ENCODE measurements at regions not wholly inside any gene's neighbourhood (a gene's known extent, or its start where the extent isn't known, plus 50 kb on each side); places are given as distances from the start of the nearest gene placed in this dataset.

- Histone ChIP-seq H3K4me3 (ENCODE audit: severe bottlenecking) (no peak overlapping the region), H3K9me3 (ENCODE audit: severe bottlenecking) (no peaks in the 10 kb centered on the region)
- TF ChIP-seq, protein P1, sequence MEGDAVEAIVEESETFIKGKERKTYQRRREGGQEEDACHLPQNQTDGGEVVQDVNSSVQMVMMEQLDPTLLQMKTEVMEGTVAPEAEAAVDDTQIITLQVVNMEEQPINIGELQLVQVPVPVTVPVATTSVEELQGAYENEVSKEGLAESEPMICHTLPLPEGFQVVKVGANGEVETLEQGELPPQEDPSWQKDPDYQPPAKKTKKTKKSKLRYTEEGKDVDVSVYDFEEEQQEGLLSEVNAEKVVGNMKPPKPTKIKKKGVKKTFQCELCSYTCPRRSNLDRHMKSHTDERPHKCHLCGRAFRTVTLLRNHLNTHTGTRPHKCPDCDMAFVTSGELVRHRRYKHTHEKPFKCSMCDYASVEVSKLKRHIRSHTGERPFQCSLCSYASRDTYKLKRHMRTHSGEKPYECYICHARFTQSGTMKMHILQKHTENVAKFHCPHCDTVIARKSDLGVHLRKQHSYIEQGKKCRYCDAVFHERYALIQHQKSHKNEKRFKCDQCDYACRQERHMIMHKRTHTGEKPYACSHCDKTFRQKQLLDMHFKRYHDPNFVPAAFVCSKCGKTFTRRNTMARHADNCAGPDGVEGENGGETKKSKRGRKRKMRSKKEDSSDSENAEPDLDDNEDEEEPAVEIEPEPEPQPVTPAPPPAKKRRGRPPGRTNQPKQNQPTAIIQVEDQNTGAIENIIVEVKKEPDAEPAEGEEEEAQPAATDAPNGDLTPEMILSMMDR (IDR thresholded peaks at IDR 0.05; ENCODE audit: poor library complexity, severe bottlenecking) = no peak
Measured at GRCh38 chr11:29217901-29218300, 798.9 kb downstream of the KCNA4 start.

DNA sequence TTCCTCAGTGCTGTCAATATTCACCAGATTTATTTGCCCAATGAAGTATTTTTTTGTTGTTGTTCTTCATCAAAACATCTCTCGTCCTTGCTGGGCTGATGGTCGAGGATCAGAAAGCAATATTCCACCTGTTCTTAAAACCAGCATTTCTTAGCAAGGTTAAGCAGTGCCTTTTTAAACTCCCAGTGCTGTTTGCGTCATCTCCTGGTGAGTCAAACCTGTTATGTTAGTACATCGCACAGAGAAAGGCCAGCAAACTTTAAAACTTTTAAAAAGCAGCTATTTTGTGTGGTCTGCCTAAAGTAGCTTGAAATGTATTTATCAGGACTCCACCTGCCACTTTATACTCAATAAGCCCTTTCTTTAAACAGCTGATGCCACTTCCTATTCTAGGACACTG is 802.0 kb downstream of the KCNA4 start:
- ATAC-seq (ENCODE audit: low read depth) (no peak), DNase-seq (ENCODE audit: low spot score) (no peak)
- no peak overlapping the region for H3K27ac ChIP-seq (ENCODE audit: poor library complexity, severe bottlenecking)

More at GRCh38 chr11:29217901-29218300, 798.9 kb downstream of the KCNA4 start:
- ATAC-seq (ENCODE audit: low read depth) (no peak), DNase-seq (ENCODE audit: low spot score) (no peak)
- no peaks in the 10 kb centered on the region for H3K27me3 ChIP-seq (ENCODE audit: insufficient read depth, poor library complexity, severe bottlenecking)
- H3K27ac ChIP-seq (ENCODE audit: poor library complexity, severe bottlenecking) = no peak overlapping the region
- H3K4me1 ChIP-seq (ENCODE audit: insufficient read depth, poor library complexity, severe bottlenecking) = no peaks in the 10 kb centered on the region
- no peaks in the 10 kb centered on the region for H3K36me3 ChIP-seq (ENCODE audit: low read depth)

GRCh38 chr11:29211202-29211601 is 805.6 kb downstream of the KCNA4 start:
- no peaks in the 10 kb centered on the region for H3K36me3 ChIP-seq (ENCODE audit: low read depth)
- no peak overlapping the region for H3K4me3 ChIP-seq (ENCODE audit: severe bottlenecking)
- H3K27me3 ChIP-seq (ENCODE audit: insufficient read depth, poor library complexity, severe bottlenecking) = no peaks in the 10 kb centered on the region
- no peaks in the 10 kb centered on the region for H3K9me3 ChIP-seq (ENCODE audit: severe bottlenecking)
- no peak overlapping the region for H3K27ac ChIP-seq (ENCODE audit: poor library complexity, severe bottlenecking)
- TF ChIP-seq, protein P1 (IDR thresholded peaks at IDR 0.05; ENCODE audit: poor library complexity, severe bottlenecking) = no peak
- no peak for DNase-seq (ENCODE audit: low spot score)
- no peaks in the 10 kb centered on the region for H3K4me1 ChIP-seq (ENCODE audit: insufficient read depth, poor library complexity, severe bottlenecking)
- ATAC-seq (ENCODE audit: low read depth) = no peak

More for the DNA sequence above, 802.0 kb downstream of the KCNA4 start:
- no peak overlapping the region for H3K4me3 ChIP-seq (ENCODE audit: severe bottlenecking)
- no peaks in the 10 kb centered on the region for H3K4me1 ChIP-seq (ENCODE audit: insufficient read depth, poor library complexity, severe bottlenecking)
- TF ChIP-seq, protein P1 (IDR thresholded peaks at IDR 0.05; ENCODE audit: poor library complexity, severe bottlenecking) = no peak
- H3K27me3 ChIP-seq (ENCODE audit: insufficient read depth, poor library complexity, severe bottlenecking) = no peaks in the 10 kb centered on the region
- H3K9me3 ChIP-seq (ENCODE audit: severe bottlenecking) = no peaks in the 10 kb centered on the region
- no peaks in the 10 kb centered on the region for H3K36me3 ChIP-seq (ENCODE audit: low read depth)

GRCh38 chr11:29210426-29210825 is 806.4 kb downstream of the KCNA4 start:
- TF ChIP-seq, protein P1 (IDR thresholded peaks at IDR 0.05; ENCODE audit: poor library complexity, severe bottlenecking) = no peak
- ATAC-seq (ENCODE audit: low read depth) = no peak

GRCh38 chr11:29208117-29208516 is 808.7 kb downstream of the KCNA4 start:
- DNase-seq (ENCODE audit: low spot score) = no peak
- TF ChIP-seq, protein P1 (IDR thresholded peaks at IDR 0.05; ENCODE audit: poor library complexity, severe bottlenecking) = no peak
- H3K4me3 ChIP-seq (ENCODE audit: severe bottlenecking) = no peak overlapping the region
- H3K27ac ChIP-seq (ENCODE audit: poor library complexity, severe bottlenecking) = no peak overlapping the region
- H3K27me3 ChIP-seq (ENCODE audit: insufficient read depth, poor library complexity, severe bottlenecking) = no peaks in the 10 kb centered on the region
- H3K4me1 ChIP-seq (ENCODE audit: insufficient read depth, poor library complexity, severe bottlenecking) = no peaks in the 10 kb centered on the region
- no peaks in the 10 kb centered on the region for H3K36me3 ChIP-seq (ENCODE audit: low read depth)
- no peak for ATAC-seq (ENCODE audit: low read depth)
- H3K9me3 ChIP-seq (ENCODE audit: severe bottlenecking) = no peaks in the 10 kb centered on the region

More at GRCh38 chr11:29210426-29210825, 806.4 kb downstream of the KCNA4 start:
- Histone ChIP-seq H3K36me3 (ENCODE audit: low read depth) (no peaks in the 10 kb centered on the region), H3K9me3 (ENCODE audit: severe bottlenecking) (no peaks in the 10 kb centered on the region), H3K27ac (ENCODE audit: poor library complexity, severe bottlenecking) (no peak overlapping the region), H3K27me3 (ENCODE audit: insufficient read depth, poor library complexity, severe bottlenecking) (no peaks in the 10 kb centered on the region), H3K4me1 (ENCODE audit: insufficient read depth, poor library complexity, severe bottlenecking) (no peaks in the 10 kb centered on the region), H3K4me3 (ENCODE audit: severe bottlenecking) (no peak overlapping the region)
- DNase-seq (ENCODE audit: low spot score) = no peak

Measured in RWPE2 (cell line).